H1 (cell line): ENCODE measurements at regions not wholly inside any gene's neighbourhood (a gene's known extent, or its start where the extent isn't known, plus 50 kb on each side); places are given as distances from the start of the nearest gene placed in this dataset.
A peak's percentile ranks its signal among the peaks of the same experiment; 100 is the strongest.

Source experiments
- CTCF ChIA-PET: fragments of 300-600 bp; sonication (Branson Sonifier 250); formaldehyde crosslinking; loops from one replicate; lab custom pipeline; 2021; ENCODE audit not compliant: partially characterized antibody; lab: Charles Lee
- POLR2A ChIA-PET: fragments of 300-600 bp; sonication (Branson Sonifier 250); formaldehyde crosslinking; loops from one replicate; lab custom pipeline; 2021; ENCODE audit warnings: inconsistent platforms; ENCODE audit not compliant: partially characterized antibody; lab: Charles Lee
- DNase-seq, 2 experiments: peaks; one replicate each; pipeline versions ENCODE4 v3.0.0 to v3.0.0-alpha.2; 2010 to 2022; ENCODE audit warnings: low spot score in 2 of 2, low read depth in 1 of 2, mixed read lengths in 1 of 2
- FAIRE-seq: peaks from 2 replicates; lab custom pipeline; 2011; peaks lifted over from hg19 to GRCh38; lab: Jason Lieb, UNC
- H2AFZ ChIP-seq: 2 replicates; pipeline ENCODE4 v1.8.1; 2012; ENCODE audit warnings: low read length, inconsistent platforms
- H2AK5ac ChIP-seq: 2 replicates; pipeline ENCODE4 v1.6.1; 2013; ENCODE audit warnings: low read depth, low read length
- H2BK120ac ChIP-seq: replicated peaks from 2 replicates; pipeline ENCODE3; 2013; ENCODE audit warnings: low read depth, low read length, inconsistent platforms
- H2BK12ac ChIP-seq: 2 replicates; pipeline ENCODE4 v1.6.1; 2013; ENCODE audit warnings: low read depth, low read length
- H2BK15ac ChIP-seq: 2 replicates; pipeline ENCODE4 v1.6.1; 2013; ENCODE audit warnings: low read length
- H2BK20ac ChIP-seq: 2 replicates; pipeline ENCODE4 v1.6.1; 2013; ENCODE audit warnings: low read length
- H2BK5ac ChIP-seq: 2 replicates; pipeline ENCODE4 v1.6.1; 2013; ENCODE audit warnings: low read depth, low read length
- H3K14ac ChIP-seq: 2 replicates; pipeline ENCODE4 v1.6.1; 2013; ENCODE audit warnings: inconsistent platforms; ENCODE audit not compliant: insufficient read length
- H3K18ac ChIP-seq: 2 replicates; pipeline ENCODE4 v1.6.1; 2013; ENCODE audit warnings: low read length; ENCODE audit errors: extremely low read depth
- H3K23ac ChIP-seq: 2 replicates; pipeline ENCODE4 v1.6.1; 2013; ENCODE audit warnings: inconsistent platforms; ENCODE audit not compliant: insufficient read length
- H3K23me2 ChIP-seq: 2 replicates; pipeline ENCODE4 v1.6.1; 2013; ENCODE audit warnings: low read depth, low read length
- H3K27ac ChIP-seq: 2 replicates; pipeline ENCODE4 v1.6.1; 2011; ENCODE audit warnings: low read depth, low read length, inconsistent platforms
- H3K27me3 ChIP-seq, 4 experiments: replicated peaks in 1 of 4; 1 replicate in 1 of 4; 2 replicates in 3 of 4; pipeline versions ENCODE4 v1.6.1 to v1.8.1; 2011 to 2013; ENCODE audit warnings: low read length in 3 of 4, mild to moderate bottlenecking in 3 of 4, inconsistent platforms in 2 of 4, mixed read lengths in 2 of 4, moderate library complexity in 1 of 4; ENCODE audit not compliant: control insufficient read depth in 3 of 4, insufficient read depth in 3 of 4; ENCODE audit errors: extremely low read depth in 1 of 4
- H3K36me3 ChIP-seq, 4 experiments: 2 replicates each; pipeline versions ENCODE4 v1.6.1 to v1.8.1; 2011 to 2013; ENCODE audit warnings: mild to moderate bottlenecking in 4 of 4, low read length in 3 of 4, moderate library complexity in 2 of 4, control low read depth in 1 of 4, inconsistent platforms in 1 of 4; ENCODE audit not compliant: insufficient read depth in 4 of 4, control insufficient read depth in 2 of 4
- H3K4ac ChIP-seq: replicated peaks from 2 replicates; pipeline ENCODE3; 2013; ENCODE audit warnings: low read length, low read depth, mixed read lengths, inconsistent platforms; ENCODE audit not compliant: insufficient read length
- H3K4me1 ChIP-seq, 4 experiments: replicated peaks in 1 of 4; 1 replicate in 1 of 4; 2 replicates in 3 of 4; pipeline versions ENCODE4 v1.6.1 to v1.8.1; 2011 to 2013; ENCODE audit warnings: low read length in 3 of 4, inconsistent platforms in 2 of 4, mixed read lengths in 1 of 4; ENCODE audit not compliant: insufficient read depth in 4 of 4, control insufficient read depth in 3 of 4
- H3K4me2 ChIP-seq, 2 experiments: 2 replicates each; pipeline versions ENCODE4 v1.6.1 to v1.8.1; 2011 to 2013; ENCODE audit warnings: low read depth in 2 of 2, low read length in 2 of 2, control low read depth in 1 of 2, inconsistent platforms in 1 of 2, mild to moderate bottlenecking in 1 of 2; ENCODE audit not compliant: insufficient read depth in 1 of 2
- H3K4me3 ChIP-seq, 4 experiments: fragments of 200-600, 300-600 bp in 1 of 4; sonication (generic), shearing (Covaris generic), sonication (Bioruptor Twin) in 1 of 4; 2 replicates each; pipeline versions ENCODE4 v1.5.1 to v1.8.1; 2011 to 2016; ENCODE audit warnings: low read length in 4 of 4, low read depth in 3 of 4, control low read depth in 2 of 4, inconsistent platforms in 2 of 4, mild to moderate bottlenecking in 2 of 4, mixed read lengths in 1 of 4, moderate library complexity in 1 of 4; ENCODE audit not compliant: insufficient read depth in 2 of 4; ENCODE audit errors: extremely low read depth in 1 of 4
- H3K56ac ChIP-seq: replicated peaks from 2 replicates; pipeline ENCODE3; 2013; ENCODE audit warnings: low read depth, mild to moderate bottlenecking, mixed read lengths, low read length, inconsistent platforms; ENCODE audit not compliant: insufficient read length
- H3K79me1 ChIP-seq: 2 replicates; pipeline ENCODE4 v1.6.1; 2013; ENCODE audit warnings: low read depth, low read length, control low read depth
- H3K79me2 ChIP-seq, 2 experiments: 2 replicates each; pipeline versions ENCODE4 v1.6.1 to v1.8.1; 2012 to 2013; ENCODE audit warnings: low read length in 2 of 2, mild to moderate bottlenecking in 2 of 2, inconsistent platforms in 1 of 2; ENCODE audit not compliant: insufficient read depth in 2 of 2, control insufficient read depth in 1 of 2
- H3K9ac ChIP-seq, 4 experiments: replicated peaks in 1 of 4; 1 replicate in 1 of 4; 2 replicates in 3 of 4; pipeline versions ENCODE4 v1.6.1 to v1.8.1; 2011 to 2013; ENCODE audit warnings: low read depth in 3 of 4, low read length in 3 of 4, control low read depth in 2 of 4, mild to moderate bottlenecking in 2 of 4, moderate library complexity in 2 of 4, inconsistent platforms in 1 of 4; ENCODE audit errors: extremely low read depth in 1 of 4
- H3K9me3 ChIP-seq, 2 experiments: 2 replicates each; pipeline versions ENCODE4 v1.6.1 to v1.8.1; 2012 to 2013; ENCODE audit warnings: mild to moderate bottlenecking in 2 of 2, moderate library complexity in 2 of 2, control low read depth in 1 of 2, inconsistent platforms in 1 of 2, low read depth in 1 of 2, low read length in 1 of 2, mixed read lengths in 1 of 2; ENCODE audit not compliant: insufficient read depth in 2 of 2
- H4K20me1 ChIP-seq, 2 experiments: replicated peaks in 1 of 2; 2 replicates each; pipeline versions ENCODE3 to v1.8.1; 2011 to 2013; ENCODE audit warnings: inconsistent platforms in 2 of 2, low read length in 2 of 2, mild to moderate bottlenecking in 1 of 2; ENCODE audit not compliant: insufficient read depth in 2 of 2, control insufficient read depth in 1 of 2
- H4K5ac ChIP-seq: 2 replicates; pipeline ENCODE4 v1.6.1; 2013; ENCODE audit warnings: low read length, low read depth, mixed read lengths, inconsistent platforms; ENCODE audit not compliant: insufficient read length
- H4K8ac ChIP-seq: 2 replicates; pipeline ENCODE4 v1.8.0; 2013; ENCODE audit warnings: mild to moderate bottlenecking, moderate library complexity, low read length, inconsistent platforms; ENCODE audit not compliant: insufficient read depth; ENCODE audit errors: extremely low read depth
- H4K91ac ChIP-seq: replicated peaks from 2 replicates; pipeline ENCODE3; 2013; ENCODE audit warnings: low read length, mixed read lengths, inconsistent platforms; ENCODE audit not compliant: insufficient read length
- CREB1 ChIP-seq: IDR thresholded peaks from 2 replicates; pipeline ENCODE4 v1.6.1; 2012; ENCODE audit warnings: inconsistent platforms
- EP300 ChIP-seq, 2 experiments: IDR thresholded peaks; 1 replicate in 1 of 2; 2 replicates in 1 of 2; pipeline ENCODE4 v1.6.1; 2011 to 2012; ENCODE audit warnings: low read depth in 2 of 2, low read length in 2 of 2, mild to moderate bottlenecking in 2 of 2, borderline replicate concordance in 1 of 2, inconsistent platforms in 1 of 2, moderate library complexity in 1 of 2
- GTF2F1 ChIP-seq: IDR thresholded peaks from 2 replicates; pipeline ENCODE4 v1.6.1; 2012; ENCODE audit warnings: low read depth, low read length, improper control_type of control experiment, borderline replicate concordance
- PHF8 ChIP-seq: fragments of 200-600 bp; sonication (generic); conservative IDR thresholded peaks from 2 replicates; pipeline ENCODE4 v1.7.1; 2012; ENCODE audit warnings: low read depth, mild to moderate bottlenecking, inconsistent platforms, low read length, moderate library complexity
- RAD21 ChIP-seq, 2 experiments: IDR thresholded peaks in 1 of 2; conservative IDR thresholded peaks in 1 of 2; 2 replicates each; pipeline ENCODE4 v1.6.1; 2011; ENCODE audit warnings: low read depth in 2 of 2, low read length in 2 of 2, improper control_type of control experiment in 1 of 2, inconsistent platforms in 1 of 2, mild to moderate bottlenecking in 1 of 2, moderate library complexity in 1 of 2
- RXRA ChIP-seq: IDR thresholded peaks from 2 replicates; pipeline ENCODE4 v1.6.1; 2011; ENCODE audit warnings: low read depth, mild to moderate bottlenecking, low read length, moderate library complexity; ENCODE audit not compliant: insufficient read depth
- SP4 ChIP-seq: IDR thresholded peaks from 2 replicates; pipeline ENCODE4 v1.6.1; 2012; ENCODE audit warnings: low read length, inconsistent platforms
- TEAD4 ChIP-seq: IDR thresholded peaks from 2 replicates; pipeline ENCODE4 v1.6.1; 2012; ENCODE audit warnings: low read depth, low read length, inconsistent platforms, mixed read lengths
- WGBS, 2 experiments: shearing (Covaris generic) in 1 of 2; methylation state at CpG; one replicate each; pipeline versions ENCODE4 v1.1.6 to v1.1.7; 2013 to 2015; ENCODE audit warnings: low lambda C conversion rate in 2 of 2, mixed read lengths in 2 of 2, inconsistent platforms in 1 of 2, low coverage in 1 of 2, missing lambda C conversion rate in 1 of 2; ENCODE audit not compliant: insufficient replicate concordance in 2 of 2, insufficient coverage in 1 of 2, insufficient read length in 1 of 2; ENCODE audit errors: extremely low coverage in 1 of 2, missing lambda C conversion rate in 1 of 2; 5-methylcytosine and 5-hydroxymethylcytosine counted together
- TF ChIP-seq, protein P1 (sequence below), 3 experiments: IDR thresholded peaks; 1 replicate in 2 of 3; 2 replicates in 1 of 3; pipeline versions ENCODE4 v1.5.1 to v1.6.1; 2011; ENCODE audit warnings: low read length in 3 of 3, mild to moderate bottlenecking in 3 of 3, inconsistent platforms in 2 of 3, low read depth in 1 of 3, moderate library complexity in 1 of 3; ENCODE audit not compliant: insufficient read depth in 1 of 3; ENCODE audit errors: control extremely low read depth in 1 of 3
- TF ChIP-seq, protein P2 (sequence below): IDR thresholded peaks from 2 replicates; pipeline ENCODE4 v1.6.1; 2011; ENCODE audit warnings: low read depth, mild to moderate bottlenecking, low read length; ENCODE audit not compliant: insufficient read depth

DNA sequence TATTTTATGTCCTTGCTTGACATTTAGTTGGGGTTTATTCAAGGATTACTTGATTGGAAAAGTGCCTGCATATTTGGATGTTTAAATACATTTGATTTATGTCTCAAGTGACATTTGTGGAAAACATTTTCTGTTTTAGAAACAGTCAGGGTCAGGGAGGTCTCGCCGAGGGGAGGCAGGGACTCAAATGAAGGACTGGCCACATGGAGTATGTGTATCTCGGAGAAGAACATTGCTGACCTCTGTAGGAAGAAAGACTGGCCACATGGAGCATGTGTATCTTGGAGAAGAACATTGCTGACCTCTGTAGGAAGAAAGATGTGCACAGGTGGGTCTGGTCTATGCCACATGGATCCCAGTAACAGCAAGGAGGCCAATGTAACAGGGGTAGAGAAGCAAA, 233.6 kb downstream of the TRIML1 start:
- Histone ChIP-seq H2BK120ac (no peak overlapping the region), H3K18ac (no peak overlapping the region), H3K79me2 (no peaks in the 10 kb centered on the region), H3K4me3 (no peak overlapping the region), H3K27ac (no peak overlapping the region), H3K4ac (no peak overlapping the region), H3K36me3 (no peaks in the 10 kb centered on the region), H3K9ac (no peak overlapping the region), H3K4me1 (no peaks in the 10 kb centered on the region), H2BK5ac (no peak overlapping the region), H2AFZ (no peak overlapping the region), H4K20me1 (no peaks in the 10 kb centered on the region), H4K8ac (no peak overlapping the region), H3K23ac (no peak overlapping the region), H3K27me3 (no peaks in the 10 kb centered on the region)
- DNase-seq (no peak), FAIRE-seq (no peak)
- TF ChIP-seq EP300 (IDR thresholded peaks at IDR 0.05; ENCODE audit: borderline replicate concordance in 1 of 2, low read depth in 2 of 2, low read length in 2 of 2) (no peak), PHF8 (no peak), SP4 (no peak), RAD21 (IDR thresholded peaks at IDR 0.05 in 1 of 2, conservative IDR thresholded peaks at IDR 0.05 in 1 of 2; ENCODE audit: low read depth in 2 of 2, low read length in 2 of 2) (peak; percentile 43), GTF2F1 (no peak), CREB1 (no peak), RXRA (no peak), TEAD4 (no peak)
- TF ChIP-seq, protein P1, sequence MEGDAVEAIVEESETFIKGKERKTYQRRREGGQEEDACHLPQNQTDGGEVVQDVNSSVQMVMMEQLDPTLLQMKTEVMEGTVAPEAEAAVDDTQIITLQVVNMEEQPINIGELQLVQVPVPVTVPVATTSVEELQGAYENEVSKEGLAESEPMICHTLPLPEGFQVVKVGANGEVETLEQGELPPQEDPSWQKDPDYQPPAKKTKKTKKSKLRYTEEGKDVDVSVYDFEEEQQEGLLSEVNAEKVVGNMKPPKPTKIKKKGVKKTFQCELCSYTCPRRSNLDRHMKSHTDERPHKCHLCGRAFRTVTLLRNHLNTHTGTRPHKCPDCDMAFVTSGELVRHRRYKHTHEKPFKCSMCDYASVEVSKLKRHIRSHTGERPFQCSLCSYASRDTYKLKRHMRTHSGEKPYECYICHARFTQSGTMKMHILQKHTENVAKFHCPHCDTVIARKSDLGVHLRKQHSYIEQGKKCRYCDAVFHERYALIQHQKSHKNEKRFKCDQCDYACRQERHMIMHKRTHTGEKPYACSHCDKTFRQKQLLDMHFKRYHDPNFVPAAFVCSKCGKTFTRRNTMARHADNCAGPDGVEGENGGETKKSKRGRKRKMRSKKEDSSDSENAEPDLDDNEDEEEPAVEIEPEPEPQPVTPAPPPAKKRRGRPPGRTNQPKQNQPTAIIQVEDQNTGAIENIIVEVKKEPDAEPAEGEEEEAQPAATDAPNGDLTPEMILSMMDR (IDR thresholded peaks at IDR 0.05; ENCODE audit: control extremely low read depth in 1 of 3, insufficient read depth in 1 of 3, low read depth in 1 of 3, low read length in 3 of 3) = peak in 1 of 3 experiments; percentile 31; a peak in 2 of 4 replicates
- TF ChIP-seq, protein P2, sequence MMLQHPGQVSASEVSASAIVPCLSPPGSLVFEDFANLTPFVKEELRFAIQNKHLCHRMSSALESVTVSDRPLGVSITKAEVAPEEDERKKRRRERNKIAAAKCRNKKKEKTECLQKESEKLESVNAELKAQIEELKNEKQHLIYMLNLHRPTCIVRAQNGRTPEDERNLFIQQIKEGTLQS = no peak
- TF ChIP-seq, all 59 proteins: peak for 2
- no peak overlapping the region for H2AK5ac ChIP-seq
- ChIA-PET CTCF (no interaction called here), POLR2A (no interaction called here)
- H4K5ac ChIP-seq = no peak overlapping the region
- H2BK20ac ChIP-seq = no peak overlapping the region
- H3K23me2 ChIP-seq = no peaks in the 10 kb centered on the region
- H4K91ac ChIP-seq = no peak overlapping the region
- no peak overlapping the region for H2BK15ac ChIP-seq
- H3K4me2 ChIP-seq = no peak overlapping the region
- no peak overlapping the region for H3K56ac ChIP-seq
- no peaks in the 10 kb centered on the region for H3K79me1 ChIP-seq
- H2BK12ac ChIP-seq = no peak overlapping the region
- H3K9me3 ChIP-seq = peaks cover 4 to 5% of the 10 kb centered on the region in 2 experiments; a peak in 1 of 4 replicates
- no peak overlapping the region for H3K14ac ChIP-seq
- 95% methylated on average over 3 of the region's 3 CpGs; no CpG with 5 or more reads in 1 of the 2 experiments for WGBS, 2 experiments
